ENCODE measurements at regions not wholly inside any gene's neighbourhood (a gene's known extent, or its start where the extent isn't known, plus 50 kb on each side); places are given as distances from the start of the nearest gene placed in this dataset.

DNA sequence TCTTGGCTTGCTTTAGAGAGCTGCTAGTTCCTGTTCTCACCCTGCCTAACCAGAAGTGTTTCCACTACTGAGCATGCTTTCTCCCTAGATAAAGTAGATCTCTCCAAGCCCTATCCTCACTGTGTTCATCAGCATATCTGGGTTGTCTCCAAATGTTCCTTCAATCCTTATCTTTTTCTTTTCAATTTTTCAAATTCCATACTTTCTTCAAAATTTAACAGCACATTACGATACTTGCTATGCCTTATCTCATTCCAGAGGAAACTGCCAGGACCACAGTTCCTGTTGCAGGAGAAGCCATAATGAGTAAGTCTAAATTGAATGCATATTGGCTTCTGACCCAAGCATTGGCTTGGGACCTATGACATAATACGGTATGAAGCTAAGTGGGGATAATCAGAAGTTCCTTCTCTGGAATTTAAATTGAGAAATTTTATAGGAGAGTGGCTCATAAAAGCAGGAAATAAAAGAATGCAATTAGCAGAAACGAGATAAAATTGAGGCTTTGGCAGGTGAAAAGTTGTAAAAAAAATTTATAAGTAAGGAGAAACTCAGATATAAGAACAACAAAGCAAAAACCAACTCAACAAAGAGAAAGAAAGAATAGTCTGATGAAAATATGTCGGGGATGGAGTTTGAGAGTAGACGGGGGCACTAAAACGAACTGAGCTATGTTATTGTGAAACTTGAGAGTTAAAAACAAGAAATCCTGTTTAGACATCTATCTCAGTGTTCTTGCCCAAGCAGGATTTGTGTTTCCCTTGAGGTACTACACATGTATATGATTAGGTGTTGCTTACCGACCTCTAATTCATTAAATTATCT, 631.7 kb upstream of the CCDC54 start (continued):
- TF ChIP-seq, protein P1, sequence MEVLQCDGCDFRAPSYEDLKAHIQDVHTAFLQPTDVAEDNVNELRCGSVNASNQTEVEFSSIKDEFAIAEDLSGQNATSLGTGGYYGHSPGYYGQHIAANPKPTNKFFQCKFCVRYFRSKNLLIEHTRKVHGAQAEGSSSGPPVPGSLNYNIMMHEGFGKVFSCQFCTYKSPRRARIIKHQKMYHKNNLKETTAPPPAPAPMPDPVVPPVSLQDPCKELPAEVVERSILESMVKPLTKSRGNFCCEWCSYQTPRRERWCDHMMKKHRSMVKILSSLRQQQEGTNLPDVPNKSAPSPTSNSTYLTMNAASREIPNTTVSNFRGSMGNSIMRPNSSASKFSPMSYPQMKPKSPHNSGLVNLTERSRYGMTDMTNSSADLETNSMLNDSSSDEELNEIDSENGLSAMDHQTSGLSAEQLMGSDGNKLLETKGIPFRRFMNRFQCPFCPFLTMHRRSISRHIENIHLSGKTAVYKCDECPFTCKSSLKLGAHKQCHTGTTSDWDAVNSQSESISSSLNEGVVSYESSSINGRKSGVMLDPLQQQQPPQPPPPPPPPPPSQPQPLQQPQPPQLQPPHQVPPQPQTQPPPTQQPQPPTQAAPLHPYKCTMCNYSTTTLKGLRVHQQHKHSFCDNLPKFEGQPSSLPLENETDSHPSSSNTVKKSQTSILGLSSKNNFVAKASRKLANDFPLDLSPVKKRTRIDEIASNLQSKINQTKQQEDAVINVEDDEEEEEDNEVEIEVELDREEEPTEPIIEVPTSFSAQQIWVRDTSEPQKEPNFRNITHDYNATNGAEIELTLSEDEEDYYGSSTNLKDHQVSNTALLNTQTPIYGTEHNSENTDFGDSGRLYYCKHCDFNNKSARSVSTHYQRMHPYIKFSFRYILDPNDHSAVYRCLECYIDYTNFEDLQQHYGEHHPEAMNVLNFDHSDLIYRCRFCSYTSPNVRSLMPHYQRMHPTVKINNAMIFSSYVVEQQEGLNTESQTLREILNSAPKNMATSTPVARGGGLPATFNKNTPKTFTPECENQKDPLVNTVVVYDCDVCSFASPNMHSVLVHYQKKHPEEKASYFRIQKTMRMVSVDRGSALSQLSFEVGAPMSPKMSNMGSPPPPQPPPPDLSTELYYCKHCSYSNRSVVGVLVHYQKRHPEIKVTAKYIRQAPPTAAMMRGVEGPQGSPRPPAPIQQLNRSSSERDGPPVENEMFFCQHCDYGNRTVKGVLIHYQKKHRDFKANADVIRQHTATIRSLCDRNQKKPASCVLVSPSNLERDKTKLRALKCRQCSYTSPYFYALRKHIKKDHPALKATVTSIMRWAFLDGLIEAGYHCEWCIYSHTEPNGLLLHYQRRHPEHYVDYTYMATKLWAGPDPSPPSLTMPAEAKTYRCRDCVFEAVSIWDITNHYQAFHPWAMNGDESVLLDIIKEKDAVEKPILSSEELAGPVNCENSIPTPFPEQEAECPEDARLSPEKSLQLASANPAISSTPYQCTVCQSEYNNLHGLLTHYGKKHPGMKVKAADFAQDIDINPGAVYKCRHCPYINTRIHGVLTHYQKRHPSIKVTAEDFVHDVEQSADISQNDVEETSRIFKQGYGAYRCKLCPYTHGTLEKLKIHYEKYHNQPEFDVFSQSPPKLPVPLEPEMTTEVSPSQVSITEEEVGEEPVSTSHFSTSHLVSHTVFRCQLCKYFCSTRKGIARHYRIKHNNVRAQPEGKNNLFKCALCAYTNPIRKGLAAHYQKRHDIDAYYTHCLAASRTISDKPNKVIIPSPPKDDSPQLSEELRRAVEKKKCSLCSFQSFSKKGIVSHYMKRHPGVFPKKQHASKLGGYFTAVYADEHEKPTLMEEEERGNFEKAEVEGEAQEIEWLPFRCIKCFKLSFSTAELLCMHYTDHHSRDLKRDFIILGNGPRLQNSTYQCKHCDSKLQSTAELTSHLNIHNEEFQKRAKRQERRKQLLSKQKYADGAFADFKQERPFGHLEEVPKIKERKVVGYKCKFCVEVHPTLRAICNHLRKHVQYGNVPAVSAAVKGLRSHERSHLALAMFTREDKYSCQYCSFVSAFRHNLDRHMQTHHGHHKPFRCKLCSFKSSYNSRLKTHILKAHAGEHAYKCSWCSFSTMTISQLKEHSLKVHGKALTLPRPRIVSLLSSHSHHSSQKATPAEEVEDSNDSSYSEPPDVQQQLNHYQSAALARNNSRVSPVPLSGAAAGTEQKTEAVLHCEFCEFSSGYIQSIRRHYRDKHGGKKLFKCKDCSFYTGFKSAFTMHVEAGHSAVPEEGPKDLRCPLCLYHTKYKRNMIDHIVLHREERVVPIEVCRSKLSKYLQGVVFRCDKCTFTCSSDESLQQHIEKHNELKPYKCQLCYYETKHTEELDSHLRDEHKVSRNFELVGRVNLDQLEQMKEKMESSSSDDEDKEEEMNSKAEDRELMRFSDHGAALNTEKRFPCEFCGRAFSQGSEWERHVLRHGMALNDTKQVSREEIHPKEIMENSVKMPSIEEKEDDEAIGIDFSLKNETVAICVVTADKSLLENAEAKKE (CRISPR knock-in tag; IDR thresholded peaks at IDR 0.05): no peak
- TF ChIP-seq EZH2phosphoT487 (IDR thresholded peaks at IDR 0.05; ENCODE audit: unreplicated experiment): no peak
- TF ChIP-seq, protein P2, sequence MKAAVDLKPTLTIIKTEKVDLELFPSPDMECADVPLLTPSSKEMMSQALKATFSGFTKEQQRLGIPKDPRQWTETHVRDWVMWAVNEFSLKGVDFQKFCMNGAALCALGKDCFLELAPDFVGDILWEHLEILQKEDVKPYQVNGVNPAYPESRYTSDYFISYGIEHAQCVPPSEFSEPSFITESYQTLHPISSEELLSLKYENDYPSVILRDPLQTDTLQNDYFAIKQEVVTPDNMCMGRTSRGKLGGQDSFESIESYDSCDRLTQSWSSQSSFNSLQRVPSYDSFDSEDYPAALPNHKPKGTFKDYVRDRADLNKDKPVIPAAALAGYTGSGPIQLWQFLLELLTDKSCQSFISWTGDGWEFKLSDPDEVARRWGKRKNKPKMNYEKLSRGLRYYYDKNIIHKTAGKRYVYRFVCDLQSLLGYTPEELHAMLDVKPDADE (IDR thresholded peaks at IDR 0.05): no peak

DNA sequence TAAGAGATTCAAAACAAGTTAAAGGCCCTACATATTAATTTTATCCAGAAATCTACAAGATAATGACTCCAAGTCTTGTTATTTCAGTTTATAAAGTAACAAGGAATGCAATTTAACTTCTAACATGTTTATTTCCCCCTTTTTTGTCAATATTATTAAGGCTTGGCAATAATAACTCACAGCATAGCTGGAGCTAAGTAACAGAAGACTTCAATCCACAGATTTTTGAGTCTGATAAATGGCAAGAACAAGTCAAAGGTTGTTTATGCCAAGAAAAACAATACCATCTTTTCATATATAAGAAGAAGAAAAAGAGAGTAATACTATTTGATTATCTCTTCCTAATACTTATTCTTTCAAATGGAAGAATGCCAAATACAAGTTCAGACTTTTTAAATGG, 631.0 kb upstream of the CCDC54 start:
- Histone ChIP-seq H4K20me1 (replicated peaks; ENCODE audit: insufficient read depth) (no peaks in the 10 kb centered on the region), H3K4me3 (no peak overlapping the region), H3K4me2 (no peak overlapping the region), H3K27me3 (ENCODE audit: insufficient read depth) (no peaks in the 10 kb centered on the region), H3K79me2 (replicated peaks; ENCODE audit: insufficient read depth) (no peaks in the 10 kb centered on the region), H3K36me3 (ENCODE audit: insufficient read depth) (no peaks in the 10 kb centered on the region), H2AFZ (no peak overlapping the region), H3F3A (replicated peaks; ENCODE audit: low read depth) (no peaks in the 10 kb centered on the region), H3K4me1 (ENCODE audit: insufficient read depth) (peaks cover 48% of the 10 kb centered on the region), H3K9me2 (ENCODE audit: insufficient read depth) (no peaks in the 10 kb centered on the region), H3K27ac (ENCODE audit: low read depth) (no peak overlapping the region)
- DNase-seq (ENCODE audit: low spot score) (no peak), ATAC-seq (no peak)
- H3K36me3 Mint-ChIP-seq (ENCODE audit: low read depth): peaks cover 14% of the 10 kb centered on the region
- H3K4me3 Mint-ChIP-seq: no peak overlapping the region
- H3K9me3 Mint-ChIP-seq: peaks cover 3% of the 10 kb centered on the region; the same call in 1 of the 3 replicates
- peaks cover 38% of the 10 kb centered on the region for H3K4me1 Mint-ChIP-seq
- H3K27ac Mint-ChIP-seq: no peak overlapping the region
- H3K27me3 Mint-ChIP-seq (ENCODE audit: insufficient read depth, low read depth, poor library complexity): no peaks in the 10 kb centered on the region
- TF ChIP-seq, protein P3, sequence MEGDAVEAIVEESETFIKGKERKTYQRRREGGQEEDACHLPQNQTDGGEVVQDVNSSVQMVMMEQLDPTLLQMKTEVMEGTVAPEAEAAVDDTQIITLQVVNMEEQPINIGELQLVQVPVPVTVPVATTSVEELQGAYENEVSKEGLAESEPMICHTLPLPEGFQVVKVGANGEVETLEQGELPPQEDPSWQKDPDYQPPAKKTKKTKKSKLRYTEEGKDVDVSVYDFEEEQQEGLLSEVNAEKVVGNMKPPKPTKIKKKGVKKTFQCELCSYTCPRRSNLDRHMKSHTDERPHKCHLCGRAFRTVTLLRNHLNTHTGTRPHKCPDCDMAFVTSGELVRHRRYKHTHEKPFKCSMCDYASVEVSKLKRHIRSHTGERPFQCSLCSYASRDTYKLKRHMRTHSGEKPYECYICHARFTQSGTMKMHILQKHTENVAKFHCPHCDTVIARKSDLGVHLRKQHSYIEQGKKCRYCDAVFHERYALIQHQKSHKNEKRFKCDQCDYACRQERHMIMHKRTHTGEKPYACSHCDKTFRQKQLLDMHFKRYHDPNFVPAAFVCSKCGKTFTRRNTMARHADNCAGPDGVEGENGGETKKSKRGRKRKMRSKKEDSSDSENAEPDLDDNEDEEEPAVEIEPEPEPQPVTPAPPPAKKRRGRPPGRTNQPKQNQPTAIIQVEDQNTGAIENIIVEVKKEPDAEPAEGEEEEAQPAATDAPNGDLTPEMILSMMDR (conservative IDR thresholded peaks at IDR 0.05; ENCODE audit: low read depth in 2 of 2): no peak
- no peak for TF ChIP-seq JUNB (IDR thresholded peaks at IDR 0.05; ENCODE audit: unreplicated experiment)
- TF ChIP-seq, protein P2 (IDR thresholded peaks at IDR 0.05): no peak
- TF ChIP-seq ZNF331 (CRISPR knock-in tag; IDR thresholded peaks at IDR 0.05; ENCODE audit: low read depth): no peak
- TF ChIP-seq EZH2phosphoT487 (IDR thresholded peaks at IDR 0.05; ENCODE audit: unreplicated experiment): no peak
- no peak for TF ChIP-seq POLR2AphosphoS5 (IDR thresholded peaks at IDR 0.05; ENCODE audit: low read depth)
- no peak for TF ChIP-seq EZH2 (IDR thresholded peaks at IDR 0.05; ENCODE audit: low read depth, unreplicated experiment)
- TF ChIP-seq, protein P4, sequence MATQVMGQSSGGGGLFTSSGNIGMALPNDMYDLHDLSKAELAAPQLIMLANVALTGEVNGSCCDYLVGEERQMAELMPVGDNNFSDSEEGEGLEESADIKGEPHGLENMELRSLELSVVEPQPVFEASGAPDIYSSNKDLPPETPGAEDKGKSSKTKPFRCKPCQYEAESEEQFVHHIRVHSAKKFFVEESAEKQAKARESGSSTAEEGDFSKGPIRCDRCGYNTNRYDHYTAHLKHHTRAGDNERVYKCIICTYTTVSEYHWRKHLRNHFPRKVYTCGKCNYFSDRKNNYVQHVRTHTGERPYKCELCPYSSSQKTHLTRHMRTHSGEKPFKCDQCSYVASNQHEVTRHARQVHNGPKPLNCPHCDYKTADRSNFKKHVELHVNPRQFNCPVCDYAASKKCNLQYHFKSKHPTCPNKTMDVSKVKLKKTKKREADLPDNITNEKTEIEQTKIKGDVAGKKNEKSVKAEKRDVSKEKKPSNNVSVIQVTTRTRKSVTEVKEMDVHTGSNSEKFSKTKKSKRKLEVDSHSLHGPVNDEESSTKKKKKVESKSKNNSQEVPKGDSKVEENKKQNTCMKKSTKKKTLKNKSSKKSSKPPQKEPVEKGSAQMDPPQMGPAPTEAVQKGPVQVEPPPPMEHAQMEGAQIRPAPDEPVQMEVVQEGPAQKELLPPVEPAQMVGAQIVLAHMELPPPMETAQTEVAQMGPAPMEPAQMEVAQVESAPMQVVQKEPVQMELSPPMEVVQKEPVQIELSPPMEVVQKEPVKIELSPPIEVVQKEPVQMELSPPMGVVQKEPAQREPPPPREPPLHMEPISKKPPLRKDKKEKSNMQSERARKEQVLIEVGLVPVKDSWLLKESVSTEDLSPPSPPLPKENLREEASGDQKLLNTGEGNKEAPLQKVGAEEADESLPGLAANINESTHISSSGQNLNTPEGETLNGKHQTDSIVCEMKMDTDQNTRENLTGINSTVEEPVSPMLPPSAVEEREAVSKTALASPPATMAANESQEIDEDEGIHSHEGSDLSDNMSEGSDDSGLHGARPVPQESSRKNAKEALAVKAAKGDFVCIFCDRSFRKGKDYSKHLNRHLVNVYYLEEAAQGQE (IDR thresholded peaks at IDR 0.05; ENCODE audit: unreplicated experiment): no peak
- TF ChIP-seq STAT1 (IDR thresholded peaks at IDR 0.05; ENCODE audit: unreplicated experiment): no peak

All from GM23338 (cell line).